RWPE1 (cell line): ENCODE measurements at regions not wholly inside any gene's neighbourhood (a gene's known extent, or its start where the extent isn't known, plus 50 kb on each side); places are given as distances from the start of the nearest gene placed in this dataset.

ENCODE experiments used
- CTCF ChIA-PET: fragments of 350-600 bp; sonication (Branson Sonifier 250); formaldehyde crosslinking; extraction: SDS; loops from one replicate; lab custom pipeline; 2021; lab: Yijun Ruan, JAX
- POLR2A ChIA-PET: fragments of 400-600 bp; formaldehyde crosslinking; extraction: SDS; loops from one replicate; lab custom pipeline; 2020; ENCODE audit warnings: antibody characterized with exemption; ENCODE audit not compliant: low non-redundant PET; lab: Yijun Ruan, JAX
- DNase-seq: peaks from one replicate; pipeline ENCODE4 v3.0.0; 2012; ENCODE audit warnings: low spot score
- H3K27ac ChIP-seq: fragments of 450-650 bp; 2 replicates; pipeline ENCODE4 v1.5.1; 2017
- TF ChIP-seq, protein P1 (sequence below): fragments of 450-650 bp; conservative IDR thresholded peaks from 2 replicates; pipeline ENCODE4 v1.5.1; 2017; ENCODE audit warnings: low read depth, mild to moderate bottlenecking

DNA sequence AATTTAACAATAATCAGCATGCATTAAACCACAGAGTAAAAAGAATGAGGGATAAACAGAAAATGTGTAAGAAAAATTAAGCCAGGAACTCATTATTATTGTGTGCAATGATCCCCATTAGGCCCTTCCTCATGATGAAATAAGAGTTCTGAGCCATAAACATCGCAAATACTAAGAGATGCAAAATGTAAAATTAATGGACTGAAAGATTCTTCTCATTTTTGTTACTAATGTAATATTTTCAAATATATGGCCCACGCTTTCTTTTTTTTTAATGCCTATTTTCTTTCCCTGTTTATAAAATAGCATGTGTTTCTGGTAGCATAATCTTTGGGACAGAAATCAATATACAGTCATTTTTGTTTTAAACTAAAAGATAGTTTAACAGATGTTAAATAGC lies 281.0 kb downstream of the PDGFC start:
- TF ChIP-seq, protein P1, sequence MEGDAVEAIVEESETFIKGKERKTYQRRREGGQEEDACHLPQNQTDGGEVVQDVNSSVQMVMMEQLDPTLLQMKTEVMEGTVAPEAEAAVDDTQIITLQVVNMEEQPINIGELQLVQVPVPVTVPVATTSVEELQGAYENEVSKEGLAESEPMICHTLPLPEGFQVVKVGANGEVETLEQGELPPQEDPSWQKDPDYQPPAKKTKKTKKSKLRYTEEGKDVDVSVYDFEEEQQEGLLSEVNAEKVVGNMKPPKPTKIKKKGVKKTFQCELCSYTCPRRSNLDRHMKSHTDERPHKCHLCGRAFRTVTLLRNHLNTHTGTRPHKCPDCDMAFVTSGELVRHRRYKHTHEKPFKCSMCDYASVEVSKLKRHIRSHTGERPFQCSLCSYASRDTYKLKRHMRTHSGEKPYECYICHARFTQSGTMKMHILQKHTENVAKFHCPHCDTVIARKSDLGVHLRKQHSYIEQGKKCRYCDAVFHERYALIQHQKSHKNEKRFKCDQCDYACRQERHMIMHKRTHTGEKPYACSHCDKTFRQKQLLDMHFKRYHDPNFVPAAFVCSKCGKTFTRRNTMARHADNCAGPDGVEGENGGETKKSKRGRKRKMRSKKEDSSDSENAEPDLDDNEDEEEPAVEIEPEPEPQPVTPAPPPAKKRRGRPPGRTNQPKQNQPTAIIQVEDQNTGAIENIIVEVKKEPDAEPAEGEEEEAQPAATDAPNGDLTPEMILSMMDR, result no peak
- no peak for DNase-seq
- POLR2A ChIA-PET, result no interaction called here
- no peak overlapping the region for H3K27ac ChIP-seq
- CTCF ChIA-PET, result interaction anchor here (0.6 kb wide), 1 partner anchor 65 kb away, joined by 3 read pairs; no protein-coding TSS in a partner anchor

GRCh38 chr4:156686120-156686519 lies 285.5 kb downstream of the PDGFC start:
- DNase-seq, result peak; percentile 15
- POLR2A ChIA-PET, result no interaction called here
- TF ChIP-seq, protein P1, result no peak
- no peak overlapping the region for H3K27ac ChIP-seq
- CTCF ChIA-PET, result no interaction called here

DNA sequence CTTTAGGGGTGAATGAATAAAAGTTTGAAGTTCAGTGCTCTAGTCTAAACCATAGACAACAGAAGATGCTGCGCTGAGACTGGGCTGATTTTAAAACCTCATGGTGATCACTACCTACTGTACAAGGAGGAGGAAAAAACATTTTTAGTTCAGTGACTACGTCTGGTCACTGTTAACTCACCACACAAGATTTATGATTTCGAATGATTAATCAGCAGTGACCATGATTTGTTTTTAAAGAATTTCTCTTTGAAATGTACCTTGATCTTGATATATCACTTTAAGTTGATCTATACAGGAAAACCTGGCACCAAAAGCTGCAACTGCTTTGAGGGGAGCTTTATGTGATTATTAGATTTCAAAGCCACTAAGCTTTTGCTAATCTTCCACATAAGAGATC lies 286.3 kb downstream of the PDGFC start:
- ChIA-PET POLR2A (no interaction called here), CTCF (interaction anchor here (0.6 kb wide), 1 partner anchor 157 kb away, joined by 4 read pairs; no protein-coding TSS in a partner anchor)
- no peak for DNase-seq
- TF ChIP-seq, protein P1, result no peak
- no peak overlapping the region for H3K27ac ChIP-seq

GRCh38 chr4:156677656-156678055 lies 293.9 kb downstream of the PDGFC start:
- no peak overlapping the region for H3K27ac ChIP-seq
- DNase-seq, result no peak
- POLR2A ChIA-PET, result no interaction called here
- CTCF ChIA-PET, result no interaction called here
- TF ChIP-seq, protein P1, result no peak

DNA sequence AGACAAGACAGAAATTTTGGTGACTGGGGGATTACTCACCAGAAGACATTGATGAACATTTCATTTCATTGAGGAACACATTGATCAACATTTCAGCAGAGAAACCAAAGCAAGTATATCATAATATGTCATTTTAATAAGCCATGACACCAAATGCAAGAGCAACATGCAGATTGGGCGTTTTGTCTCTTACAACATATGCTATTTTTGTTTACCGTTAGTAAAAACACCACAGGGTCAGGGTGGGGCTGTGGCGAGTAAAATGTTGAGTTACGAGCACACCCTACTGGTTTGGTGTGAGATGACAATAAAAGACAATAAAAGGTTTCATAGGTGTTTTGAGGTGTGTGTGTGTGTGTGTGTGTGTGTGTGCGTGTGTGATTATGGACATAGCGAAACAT lies 294.5 kb downstream of the PDGFC start:
- DNase-seq, result peak; percentile 23
- TF ChIP-seq, protein P1, result no peak
- CTCF ChIA-PET, result no interaction called here
- no peak overlapping the region for H3K27ac ChIP-seq
- POLR2A ChIA-PET, result no interaction called here

DNA sequence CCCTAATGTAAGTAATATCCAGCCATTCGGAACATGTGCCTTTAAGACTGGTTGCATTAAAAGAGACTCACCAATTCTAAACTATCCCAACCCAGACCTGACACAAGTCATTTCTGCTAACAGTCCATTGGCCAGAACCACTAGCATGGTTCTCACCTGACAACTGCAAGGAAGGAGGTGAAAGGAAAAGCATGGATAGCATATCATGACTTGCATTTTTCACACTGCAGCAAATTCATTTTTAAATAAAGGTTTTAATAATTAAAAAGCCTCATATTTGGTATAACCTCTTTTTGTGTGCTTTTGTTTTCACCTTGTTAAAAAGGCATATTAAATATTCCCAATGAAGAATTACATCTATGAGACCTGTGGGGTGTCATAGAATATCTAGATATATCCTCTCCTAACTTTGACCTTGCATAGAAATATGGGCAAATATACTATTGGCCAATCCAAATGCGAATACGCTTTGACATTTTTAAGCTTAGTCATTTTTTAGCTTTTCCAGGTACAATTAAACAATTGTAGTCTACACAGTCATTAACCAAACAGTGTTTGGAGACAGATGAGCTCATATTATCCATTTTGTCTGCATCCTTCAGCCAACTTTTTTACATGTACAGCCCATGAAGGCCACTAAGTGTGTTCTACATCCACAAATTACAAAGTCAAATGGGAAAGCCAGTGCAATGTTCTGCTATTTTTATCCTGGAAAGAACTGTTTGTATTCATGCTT lies 295.3 kb downstream of the PDGFC start:
- ChIA-PET POLR2A (no interaction called here), CTCF (no interaction called here)
- DNase-seq, result no peak
- TF ChIP-seq, protein P1, result no peak
- H3K27ac ChIP-seq, result no peak overlapping the region
